Panc1 (cell line): ENCODE measurements at regions not wholly inside any gene's neighbourhood (a gene's known extent, or its start where the extent isn't known, plus 50 kb on each side); places are given as distances from the start of the nearest gene placed in this dataset.

ENCODE experiments used
- ATAC-seq: fragments of 200-7000 bp; cut with Tn5 transposase; 2 replicates; pipeline ENCODE4 v1.9.1; 2020; ENCODE audit warnings: mild to moderate bottlenecking, moderate library complexity
- BruUV-seq: library from RNA; stranded (reverse); fragments of 400-500 nt; replicated peaks from 2 replicates; lab custom pipeline; 2021; lab: Mats Ljungman, UMichigan
- CTCF ChIA-PET: fragments of 300-600 bp; sonication (Branson Sonifier 250); formaldehyde crosslinking; loops from one replicate; lab custom pipeline; 2022; ENCODE audit warnings: antibody characterized with exemption; lab: Charles Lee
- POLR2A ChIA-PET: fragments of 300-600 bp; sonication (Branson Sonifier 250); formaldehyde crosslinking; loops from one replicate; lab custom pipeline; 2022; ENCODE audit warnings: antibody characterized with exemption; lab: Charles Lee
- DNase-seq: peaks from one replicate; pipeline ENCODE4 v3.0.0-alpha.2; 2010; ENCODE audit warnings: low read depth, low spot score
- H3K27ac ChIP-seq: 2 replicates; pipeline ENCODE4 v1.5.1; 2011; ENCODE audit warnings: mild to moderate bottlenecking, low read length, inconsistent platforms
- H3K27me3 ChIP-seq: fragments of 200-500 bp; sonication (Bioruptor generic); 2 replicates; pipeline ENCODE4 v1.6.0; 2014; ENCODE audit warnings: low read length, inconsistent platforms; ENCODE audit not compliant: control insufficient read depth, insufficient read depth
- H3K36me3 ChIP-seq: fragments of 200-500 bp; sonication (Bioruptor generic); 2 replicates; pipeline ENCODE4 v1.5.1; 2014; ENCODE audit warnings: inconsistent platforms, mild to moderate bottlenecking, low read length, moderate library complexity; ENCODE audit not compliant: control insufficient read depth, insufficient read depth
- H3K4me1 ChIP-seq: 2 replicates; pipeline ENCODE4 v1.5.1; 2011; ENCODE audit warnings: inconsistent platforms, mild to moderate bottlenecking, low read length, moderate library complexity; ENCODE audit not compliant: control insufficient read depth, insufficient read depth
- H3K4me3 ChIP-seq, 2 experiments: 2 replicates each; pipeline ENCODE4 v1.5.1; 2011 to 2012; ENCODE audit warnings: low read depth in 2 of 2, low read length in 2 of 2, mild to moderate bottlenecking in 2 of 2, inconsistent platforms in 1 of 2, moderate library complexity in 1 of 2
- H3K9me3 ChIP-seq: fragments of 200-500 bp; sonication (Bioruptor generic); 2 replicates; pipeline ENCODE4 v1.5.1; 2014; ENCODE audit warnings: low read depth, mild to moderate bottlenecking, inconsistent platforms, low read length, moderate library complexity; ENCODE audit not compliant: control insufficient read depth, insufficient read depth
- POLR2AphosphoS5 ChIP-seq: IDR thresholded peaks from 2 replicates; pipeline ENCODE4 v1.6.1; 2012; ENCODE audit warnings: mild to moderate bottlenecking, low read depth, low read length, moderate library complexity
- SIN3A ChIP-seq: IDR thresholded peaks from 2 replicates; pipeline ENCODE4 v1.6.1; 2012; ENCODE audit warnings: low read depth, mild to moderate bottlenecking, low read length, moderate library complexity, borderline replicate concordance; ENCODE audit not compliant: insufficient read depth
- TCF7L2 ChIP-seq: IDR thresholded peaks from 2 replicates; pipeline ENCODE4 v1.6.1; 2011; ENCODE audit warnings: mild to moderate bottlenecking, low read depth, low read length, inconsistent platforms
- in situ Hi-C: cut with HindIII; loops from 2 replicates; pipeline ENCODE4 v1.10.0; 2016; ENCODE audit warnings: low sequenced_read_pairs, low pct_unique_long_range_greater_than_20kb
- intact Hi-C: fragments of 100-400 bp; cut with micrococcal nuclease; formaldehyde crosslinking; loops from one replicate; pipeline ENCODE4 v1.10.0; 2022; ENCODE audit not compliant: unreplicated experiment
- TF ChIP-seq, protein P1 (sequence below): fragments of 450-650 bp; IDR thresholded peaks from 2 replicates; pipeline ENCODE4 v1.5.1; 2017; ENCODE audit warnings: mild to moderate bottlenecking
- TF ChIP-seq, protein P2 (sequence below), 2 experiments: IDR thresholded peaks; 2 replicates each; pipeline ENCODE4 v1.6.1; 2011 to 2012; ENCODE audit warnings: low read depth in 2 of 2, control low read depth in 1 of 2, low read length in 1 of 2, mild to moderate bottlenecking in 1 of 2, moderate library complexity in 1 of 2; ENCODE audit not compliant: insufficient read depth in 1 of 2

DNA sequence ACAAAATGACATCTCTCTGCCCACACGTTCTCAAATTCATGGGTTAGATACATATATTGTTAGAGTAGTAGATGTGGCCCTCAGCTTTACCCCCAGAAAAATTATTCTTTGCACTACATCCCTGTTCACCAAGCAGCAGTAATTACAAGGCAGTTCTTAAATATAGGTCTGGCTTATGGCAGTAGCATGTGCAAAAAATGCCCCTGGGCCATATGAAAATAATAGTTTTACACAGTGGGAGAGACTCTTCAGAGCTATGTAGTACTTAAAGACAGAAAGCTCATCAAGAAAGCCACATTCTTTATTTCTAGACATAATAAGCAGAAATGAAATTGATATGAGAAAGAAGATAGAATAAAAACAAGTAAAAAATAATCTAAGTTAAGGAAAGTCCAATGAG, 196.3 kb upstream of the FOXP2 start:
- no peaks in the 10 kb centered on the region; the same call in 1 of the 2 replicates for H3K36me3 ChIP-seq
- H3K27ac ChIP-seq: no peak overlapping the region
- intact Hi-C loops (no loop called here), in situ Hi-C loops (no loop called here)
- H3K27me3 ChIP-seq: no peaks in the 10 kb centered on the region
- DNase-seq: no peak
- ChIA-PET POLR2A (no interaction called here), CTCF (no interaction called here)
- no peaks in the 10 kb centered on the region for H3K9me3 ChIP-seq
- BruUV-seq: no TSS peak
- no peak for ATAC-seq
- TF ChIP-seq, protein P1, sequence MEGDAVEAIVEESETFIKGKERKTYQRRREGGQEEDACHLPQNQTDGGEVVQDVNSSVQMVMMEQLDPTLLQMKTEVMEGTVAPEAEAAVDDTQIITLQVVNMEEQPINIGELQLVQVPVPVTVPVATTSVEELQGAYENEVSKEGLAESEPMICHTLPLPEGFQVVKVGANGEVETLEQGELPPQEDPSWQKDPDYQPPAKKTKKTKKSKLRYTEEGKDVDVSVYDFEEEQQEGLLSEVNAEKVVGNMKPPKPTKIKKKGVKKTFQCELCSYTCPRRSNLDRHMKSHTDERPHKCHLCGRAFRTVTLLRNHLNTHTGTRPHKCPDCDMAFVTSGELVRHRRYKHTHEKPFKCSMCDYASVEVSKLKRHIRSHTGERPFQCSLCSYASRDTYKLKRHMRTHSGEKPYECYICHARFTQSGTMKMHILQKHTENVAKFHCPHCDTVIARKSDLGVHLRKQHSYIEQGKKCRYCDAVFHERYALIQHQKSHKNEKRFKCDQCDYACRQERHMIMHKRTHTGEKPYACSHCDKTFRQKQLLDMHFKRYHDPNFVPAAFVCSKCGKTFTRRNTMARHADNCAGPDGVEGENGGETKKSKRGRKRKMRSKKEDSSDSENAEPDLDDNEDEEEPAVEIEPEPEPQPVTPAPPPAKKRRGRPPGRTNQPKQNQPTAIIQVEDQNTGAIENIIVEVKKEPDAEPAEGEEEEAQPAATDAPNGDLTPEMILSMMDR: no peak
- TF ChIP-seq, protein P2, sequence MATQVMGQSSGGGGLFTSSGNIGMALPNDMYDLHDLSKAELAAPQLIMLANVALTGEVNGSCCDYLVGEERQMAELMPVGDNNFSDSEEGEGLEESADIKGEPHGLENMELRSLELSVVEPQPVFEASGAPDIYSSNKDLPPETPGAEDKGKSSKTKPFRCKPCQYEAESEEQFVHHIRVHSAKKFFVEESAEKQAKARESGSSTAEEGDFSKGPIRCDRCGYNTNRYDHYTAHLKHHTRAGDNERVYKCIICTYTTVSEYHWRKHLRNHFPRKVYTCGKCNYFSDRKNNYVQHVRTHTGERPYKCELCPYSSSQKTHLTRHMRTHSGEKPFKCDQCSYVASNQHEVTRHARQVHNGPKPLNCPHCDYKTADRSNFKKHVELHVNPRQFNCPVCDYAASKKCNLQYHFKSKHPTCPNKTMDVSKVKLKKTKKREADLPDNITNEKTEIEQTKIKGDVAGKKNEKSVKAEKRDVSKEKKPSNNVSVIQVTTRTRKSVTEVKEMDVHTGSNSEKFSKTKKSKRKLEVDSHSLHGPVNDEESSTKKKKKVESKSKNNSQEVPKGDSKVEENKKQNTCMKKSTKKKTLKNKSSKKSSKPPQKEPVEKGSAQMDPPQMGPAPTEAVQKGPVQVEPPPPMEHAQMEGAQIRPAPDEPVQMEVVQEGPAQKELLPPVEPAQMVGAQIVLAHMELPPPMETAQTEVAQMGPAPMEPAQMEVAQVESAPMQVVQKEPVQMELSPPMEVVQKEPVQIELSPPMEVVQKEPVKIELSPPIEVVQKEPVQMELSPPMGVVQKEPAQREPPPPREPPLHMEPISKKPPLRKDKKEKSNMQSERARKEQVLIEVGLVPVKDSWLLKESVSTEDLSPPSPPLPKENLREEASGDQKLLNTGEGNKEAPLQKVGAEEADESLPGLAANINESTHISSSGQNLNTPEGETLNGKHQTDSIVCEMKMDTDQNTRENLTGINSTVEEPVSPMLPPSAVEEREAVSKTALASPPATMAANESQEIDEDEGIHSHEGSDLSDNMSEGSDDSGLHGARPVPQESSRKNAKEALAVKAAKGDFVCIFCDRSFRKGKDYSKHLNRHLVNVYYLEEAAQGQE (IDR thresholded peaks at IDR 0.05; ENCODE audit: insufficient read depth in 1 of 2, low read depth in 2 of 2, low read length in 1 of 2): no peak
- TF ChIP-seq POLR2AphosphoS5 (no peak), SIN3A (no peak), TCF7L2 (no peak)
- no peaks in the 10 kb centered on the region for H3K4me1 ChIP-seq
- no peak overlapping the region for H3K4me3 ChIP-seq

DNA sequence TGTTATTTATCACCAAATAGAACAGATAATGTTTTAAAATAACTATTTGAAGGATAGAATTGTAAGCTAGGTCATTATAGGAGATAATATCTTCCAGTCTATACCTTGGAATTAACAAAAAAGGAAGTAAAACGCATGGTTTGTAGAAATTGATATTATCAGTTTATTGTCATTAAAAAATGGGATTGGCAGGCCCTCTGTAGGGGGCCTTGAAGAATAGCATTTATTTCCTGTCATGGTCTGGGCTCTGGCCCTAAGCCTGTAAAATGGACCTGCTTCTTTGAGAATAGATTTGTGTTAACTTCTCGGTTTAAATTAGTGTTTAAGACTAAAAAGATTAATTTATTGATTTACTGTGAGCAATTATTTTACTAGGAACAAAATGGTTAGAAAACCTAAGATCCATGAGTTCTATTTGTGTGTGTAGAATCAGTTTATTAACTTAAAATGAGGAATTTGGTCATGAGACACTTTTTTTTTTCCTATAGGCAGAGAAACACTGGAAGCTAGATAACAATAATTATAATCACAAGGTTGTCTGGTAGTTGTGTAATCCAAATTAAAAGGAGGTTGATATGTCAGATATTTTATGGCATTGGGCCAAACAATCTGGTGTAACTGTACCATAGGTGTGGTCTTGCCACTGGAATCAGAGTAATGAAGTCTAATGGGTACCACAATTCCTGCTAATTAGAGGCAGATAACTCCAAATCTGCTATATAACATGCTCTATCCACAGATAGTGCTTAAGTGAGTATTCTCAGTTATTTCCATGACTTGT, 197.4 kb upstream of the FOXP2 start:
- intact Hi-C loops: no loop called here

More for the DNA sequence above, 197.4 kb upstream of the FOXP2 start:
- no TSS peak for BruUV-seq
- H3K4me1 ChIP-seq: no peaks in the 10 kb centered on the region
- TF ChIP-seq, protein P2 (IDR thresholded peaks at IDR 0.05; ENCODE audit: insufficient read depth in 1 of 2, low read depth in 2 of 2, low read length in 1 of 2): no peak
- no peak for TF ChIP-seq TCF7L2
- no peak for TF ChIP-seq POLR2AphosphoS5
- TF ChIP-seq, protein P1: no peak
- TF ChIP-seq SIN3A: no peak
- H3K27ac ChIP-seq: no peak overlapping the region
- ATAC-seq (no peak), DNase-seq (no peak)
- in situ Hi-C loops: no loop called here
- CTCF ChIA-PET: no interaction called here
- no peaks in the 10 kb centered on the region; the same call in 1 of the 2 replicates for H3K36me3 ChIP-seq
- no peak overlapping the region for H3K4me3 ChIP-seq
- POLR2A ChIA-PET: no interaction called here
- no peaks in the 10 kb centered on the region for H3K27me3 ChIP-seq
- H3K9me3 ChIP-seq: no peaks in the 10 kb centered on the region
